Kidney (tissue), 13 donors: ENCODE measurements at regions not wholly inside any gene's neighbourhood (a gene's known extent, or its start where the extent isn't known, plus 50 kb on each side); places are given as distances from the start of the nearest gene placed in this dataset.

Experiments
- DNase-seq, 5 donors: peaks; one replicate each; pipeline ENCODE4 v3.0.0-alpha.2; 2013 to 2020
- FAIRE-seq: peaks from 2 replicates; lab custom pipeline; 2012; peaks lifted over from hg19 to GRCh38; lab: Jason Lieb, UNC
- H3K27ac ChIP-seq, 2 donors: one replicate each; pipeline ENCODE4 v1.7.0; 2013; ENCODE audit warnings: low read depth in 2 of 2, low read length in 2 of 2, inconsistent platforms in 1 of 2
- H3K27me3 ChIP-seq: one replicate; pipeline ENCODE4 v1.7.1; 2013; ENCODE audit warnings: low read length, inconsistent platforms; ENCODE audit not compliant: control insufficient read depth, insufficient read depth
- H3K36me3 ChIP-seq, 3 donors: one replicate each; pipeline versions ENCODE4 v1.7.0 to v1.7.1; 2013; ENCODE audit warnings: low read length in 3 of 3, control low read depth in 1 of 3, inconsistent platforms in 1 of 3; ENCODE audit not compliant: insufficient read depth in 3 of 3, control insufficient read depth in 2 of 3
- H3K4me1 ChIP-seq, 3 donors: one replicate each; pipeline versions ENCODE4 v1.7.0 to v1.7.1; 2013; ENCODE audit warnings: low read length in 3 of 3, inconsistent platforms in 1 of 3, low read depth in 1 of 3; ENCODE audit not compliant: control insufficient read depth in 2 of 3, insufficient read depth in 2 of 3
- H3K4me3 ChIP-seq, 3 donors: one replicate each; pipeline versions ENCODE4 v1.7.0 to v1.8.1; 2013; ENCODE audit warnings: low read length in 3 of 3, control low read depth in 1 of 3, inconsistent platforms in 1 of 3
- H3K9ac ChIP-seq, 3 donors: one replicate each; pipeline versions ENCODE4 v1.7.0 to v1.7.1; 2013; ENCODE audit warnings: low read length in 3 of 3, control low read depth in 1 of 3, inconsistent platforms in 1 of 3
- H3K9me3 ChIP-seq, 3 donors: one replicate each; pipeline versions ENCODE4 v1.7.0 to v1.7.1; 2013; ENCODE audit warnings: low read length in 3 of 3, control low read depth in 1 of 3, inconsistent platforms in 1 of 3; ENCODE audit not compliant: control insufficient read depth in 2 of 3, insufficient read depth in 1 of 3
- intact Hi-C: fragments of 100-400 bp; cut with DNase I; formaldehyde crosslinking; loops from one replicate; pipeline ENCODE4 v1.11.1; 2022
- TF ChIP-seq, protein P1 (sequence below): IDR thresholded peaks from 3 replicates; pipeline ENCODE4 v1.5.1; 2012; ENCODE audit warnings: mild to moderate bottlenecking, moderate library complexity, borderline replicate concordance; ENCODE audit not compliant: insufficient read depth; ENCODE audit errors: extremely low read depth
- donor health status: control.
- donor health status: control.
- donor health status: control.
- donor health status: control.
- donor health status: control.
- donor health status: DM: yes; HTN: yes; CAD: no.
- donor health status: Normal renal cell carcinoma (clear cell type).

DNA sequence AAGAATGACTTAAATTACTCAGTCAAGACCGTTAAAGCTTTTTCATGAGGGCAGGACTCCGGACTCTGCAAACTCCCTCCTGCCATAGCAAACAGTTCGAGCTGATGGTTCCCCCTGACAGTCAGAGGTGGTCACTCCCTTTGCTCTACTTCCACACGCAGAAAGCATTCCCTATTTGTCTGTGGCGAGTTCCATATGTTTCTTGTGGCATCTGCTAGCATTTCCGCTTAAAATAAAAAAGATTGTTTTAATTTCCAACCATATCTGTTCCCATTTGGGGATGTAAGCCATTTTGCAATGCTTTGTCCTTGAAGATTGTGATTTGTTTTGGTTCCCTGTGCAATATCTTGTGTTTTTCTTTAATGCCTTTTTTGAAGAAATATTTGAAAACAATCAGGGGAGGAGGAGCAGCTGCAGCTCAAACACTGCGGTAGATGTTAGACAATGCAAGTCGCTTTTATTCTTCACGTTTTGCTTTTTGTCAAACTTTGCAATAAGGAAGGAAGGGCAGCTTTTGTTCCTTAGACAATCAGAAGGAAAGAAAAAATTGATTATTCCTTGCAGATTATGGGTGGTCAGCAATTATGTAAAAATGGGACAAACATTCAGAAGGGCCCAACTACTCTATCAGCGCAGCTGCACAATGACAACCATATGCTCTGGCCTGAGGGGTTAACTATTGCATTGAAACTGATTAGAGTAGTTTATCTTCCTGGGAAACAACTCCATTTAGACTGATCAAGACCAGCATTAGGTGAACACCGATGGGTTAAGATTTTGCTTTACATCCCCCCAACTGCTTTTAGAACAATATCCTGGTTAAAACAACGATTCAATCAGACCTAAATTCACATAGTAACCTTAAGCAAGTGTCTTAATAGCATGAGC lies 425.8 kb upstream of the NRP1 start:
- Histone ChIP-seq H3K27me3 (no peaks in the 10 kb centered on the region), H3K36me3 (no peaks in the 10 kb centered on the region), H3K9me3 (no peaks in the 10 kb centered on the region), H3K9ac (no peak overlapping the region), H3K4me1 (no peaks in the 10 kb centered on the region), H3K27ac (no peak overlapping the region), H3K4me3 (no peak overlapping the region)
- DNase-seq (peak in 2 of 5 donors; percentile 20 to 46), FAIRE-seq (no peak)
- TF ChIP-seq, protein P1, sequence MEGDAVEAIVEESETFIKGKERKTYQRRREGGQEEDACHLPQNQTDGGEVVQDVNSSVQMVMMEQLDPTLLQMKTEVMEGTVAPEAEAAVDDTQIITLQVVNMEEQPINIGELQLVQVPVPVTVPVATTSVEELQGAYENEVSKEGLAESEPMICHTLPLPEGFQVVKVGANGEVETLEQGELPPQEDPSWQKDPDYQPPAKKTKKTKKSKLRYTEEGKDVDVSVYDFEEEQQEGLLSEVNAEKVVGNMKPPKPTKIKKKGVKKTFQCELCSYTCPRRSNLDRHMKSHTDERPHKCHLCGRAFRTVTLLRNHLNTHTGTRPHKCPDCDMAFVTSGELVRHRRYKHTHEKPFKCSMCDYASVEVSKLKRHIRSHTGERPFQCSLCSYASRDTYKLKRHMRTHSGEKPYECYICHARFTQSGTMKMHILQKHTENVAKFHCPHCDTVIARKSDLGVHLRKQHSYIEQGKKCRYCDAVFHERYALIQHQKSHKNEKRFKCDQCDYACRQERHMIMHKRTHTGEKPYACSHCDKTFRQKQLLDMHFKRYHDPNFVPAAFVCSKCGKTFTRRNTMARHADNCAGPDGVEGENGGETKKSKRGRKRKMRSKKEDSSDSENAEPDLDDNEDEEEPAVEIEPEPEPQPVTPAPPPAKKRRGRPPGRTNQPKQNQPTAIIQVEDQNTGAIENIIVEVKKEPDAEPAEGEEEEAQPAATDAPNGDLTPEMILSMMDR: no peak
- intact Hi-C loops: no loop called here

DNA sequence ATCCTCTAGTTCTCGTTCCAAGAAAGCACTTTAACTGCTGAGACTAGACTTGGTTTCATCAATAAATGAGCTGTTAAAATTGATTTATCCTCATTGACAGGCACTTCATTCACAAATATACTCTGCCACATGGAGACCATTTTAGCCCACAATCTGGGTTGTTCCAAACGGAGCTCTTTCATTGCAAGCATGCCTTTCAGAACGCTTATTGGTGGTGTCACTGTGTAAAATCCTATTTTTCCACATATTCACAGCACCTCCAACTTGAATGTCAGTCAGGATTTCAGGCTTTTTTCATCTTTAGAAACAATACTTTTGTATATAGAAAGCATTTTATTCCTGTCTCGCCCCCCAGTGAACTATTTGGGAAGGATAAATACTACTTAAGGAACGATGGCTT lies 424.7 kb upstream of the NRP1 start:
- no peak for FAIRE-seq
- Histone ChIP-seq H3K27ac (no peak overlapping the region), H3K4me1 (no peaks in the 10 kb centered on the region), H3K27me3 (no peaks in the 10 kb centered on the region), H3K9ac (no peak overlapping the region), H3K9me3 (no peaks in the 10 kb centered on the region), H3K4me3 (no peak overlapping the region), H3K36me3 (no peaks in the 10 kb centered on the region)
- no peak for DNase-seq
- intact Hi-C loops: no loop called here
- TF ChIP-seq, protein P1: no peak

DNA sequence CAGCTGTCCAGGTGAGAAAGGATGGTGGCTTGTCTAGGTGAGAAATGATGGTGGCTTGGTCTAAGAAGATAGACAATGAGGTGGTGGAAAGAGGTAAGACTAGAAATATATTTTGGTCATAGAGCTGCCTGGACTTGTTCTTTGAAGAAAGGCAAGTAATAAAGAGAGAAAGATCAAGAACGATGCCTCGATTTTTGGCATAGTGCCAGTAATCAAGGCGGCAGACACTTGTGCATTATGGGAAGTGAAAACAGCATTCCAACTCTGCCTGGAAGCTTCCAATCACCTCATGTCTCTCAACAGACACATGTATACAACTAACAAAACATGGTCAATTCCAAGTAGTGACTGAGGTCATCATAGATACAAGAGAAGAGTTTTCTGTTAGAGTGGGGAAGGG lies 423.8 kb upstream of the NRP1 start:
- intact Hi-C loops: no loop called here
- no peaks in the 10 kb centered on the region for H3K4me1 ChIP-seq
- no peaks in the 10 kb centered on the region for H3K36me3 ChIP-seq
- H3K9me3 ChIP-seq: no peaks in the 10 kb centered on the region
- H3K4me3 ChIP-seq: no peak overlapping the region
- H3K9ac ChIP-seq: no peak overlapping the region
- DNase-seq (no peak), FAIRE-seq (no peak)
- TF ChIP-seq, protein P1: no peak
- no peak overlapping the region for H3K27ac ChIP-seq
- no peaks in the 10 kb centered on the region for H3K27me3 ChIP-seq
